ENCODE measurements at regions not wholly inside any gene's neighbourhood (a gene's known extent, or its start where the extent isn't known, plus 50 kb on each side); places are given as distances from the start of the nearest gene placed in this dataset.

GRCh38 chr6:92979281-92979680 is 440.1 kb downstream of the EPHA7 start:
- TF ChIP-seq CTCF (IDR thresholded peaks at IDR 0.05; ENCODE audit: poor library complexity) (no peak), EZH2 (IDR thresholded peaks at IDR 0.05; ENCODE audit: borderline replicate concordance) (no peak), EZH2phosphoT487 (IDR thresholded peaks at IDR 0.05; ENCODE audit: low read depth, severe bottlenecking, unreplicated experiment) (no peak)

Measured in hepatocyte (in vitro differentiated cells).